GM18517 (cell line): ENCODE measurements at regions not wholly inside any gene's neighbourhood (a gene's known extent, or its start where the extent isn't known, plus 50 kb on each side); places are given as distances from the start of the nearest gene placed in this dataset.
"Not testable (repeated sequence)": the region's sequence is repeated elsewhere in the genome, so short reads cannot be mapped to it uniquely, and the experiment has no call there.

ENCODE experiments used
- ATAC-seq: cut with Tn5 transposase; IDR thresholded peaks from one replicate; pipeline ENCODE4 v1.9.1; 2021; ENCODE audit warnings: mild to moderate bottlenecking, moderate library complexity; ENCODE audit not compliant: unreplicated experiment

GRCh38 chr4:127284236-127284635 lies 348.5 kb upstream of the INTU start:
- ATAC-seq = no peak

- ATAC-seq = no peak
Observed at GRCh38 chr4:127291316-127291715, 341.4 kb upstream of the INTU start.

- ATAC-seq = no peak
Observed at GRCh38 chr4:127293496-127293895, 339.3 kb upstream of the INTU start.

DNA sequence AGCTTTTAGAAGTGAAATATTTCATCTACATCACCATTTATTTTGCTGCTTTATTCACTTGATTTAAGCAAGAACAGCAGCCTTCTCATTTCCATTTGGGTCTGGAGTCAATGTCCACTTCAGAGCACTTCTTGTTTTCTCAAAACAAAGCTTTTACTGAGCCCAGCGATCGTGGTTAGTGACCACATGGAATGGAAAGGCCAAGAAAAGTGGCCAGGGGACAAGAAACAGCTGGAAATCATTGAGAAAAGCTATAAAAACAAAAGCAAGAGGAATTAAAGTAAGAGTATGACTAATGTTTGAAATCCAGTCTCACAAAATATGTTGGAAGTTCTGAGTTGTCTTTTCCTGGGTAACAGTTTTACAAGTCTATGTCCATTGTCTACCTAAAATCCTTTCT lies 328.4 kb upstream of the INTU start:
- ATAC-seq = no peak

GRCh38 chr4:127307996-127308395 lies 324.8 kb upstream of the INTU start:
- no peak for ATAC-seq

- ATAC-seq = no peak
Observed at GRCh38 chr4:127309369-127310102, 323.2 kb upstream of the INTU start.

DNA sequence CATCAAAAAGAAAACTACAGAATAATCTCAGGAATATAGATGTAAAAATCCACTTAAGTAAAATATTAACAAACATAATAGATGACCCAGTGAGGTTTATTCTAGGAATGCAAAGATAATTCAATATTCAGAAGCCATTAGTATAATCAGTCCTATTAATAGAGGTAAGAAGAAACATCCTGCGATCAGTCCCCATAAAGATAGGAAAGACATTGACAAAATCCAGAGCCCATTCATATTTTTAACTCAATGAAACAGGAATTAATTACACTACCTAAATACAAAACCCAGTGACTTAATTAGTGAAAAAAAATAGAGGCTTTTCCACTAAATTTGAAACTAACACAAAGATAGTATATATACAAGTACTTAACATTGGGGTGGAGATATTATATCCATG lies 321.4 kb upstream of the INTU start:
- ATAC-seq = no peak

GRCh38 chr4:127311924-127312323 lies 320.8 kb upstream of the INTU start:
- no peak for ATAC-seq

- ATAC-seq = no peak
Observed at GRCh38 chr4:127313767-127314166, 319.0 kb upstream of the INTU start.

- ATAC-seq = no peak
Observed at GRCh38 chr4:127327491-127327890, 305.3 kb upstream of the INTU start.

- no peak for ATAC-seq
Observed at GRCh38 chr4:127335073-127335620, 297.6 kb upstream of the INTU start.

DNA sequence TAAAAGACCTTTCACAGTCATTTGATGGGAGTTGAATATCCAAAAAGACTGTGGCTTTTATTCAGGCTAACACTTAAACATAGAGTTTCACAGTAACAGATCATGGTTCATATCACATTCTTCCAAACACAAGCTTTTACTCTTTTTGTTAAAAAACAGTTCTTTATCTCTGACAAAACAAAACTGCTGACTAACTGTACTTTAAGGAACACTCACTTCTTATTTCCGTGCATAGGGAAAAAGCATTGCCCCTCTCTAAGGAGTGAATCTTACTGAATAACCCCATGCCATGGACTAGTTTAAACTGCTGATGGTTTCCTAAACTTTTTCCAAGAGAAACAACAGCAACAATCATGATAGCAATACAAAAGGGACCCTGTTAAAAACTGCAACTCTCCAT lies 297.0 kb upstream of the INTU start:
- ATAC-seq = no peak

DNA sequence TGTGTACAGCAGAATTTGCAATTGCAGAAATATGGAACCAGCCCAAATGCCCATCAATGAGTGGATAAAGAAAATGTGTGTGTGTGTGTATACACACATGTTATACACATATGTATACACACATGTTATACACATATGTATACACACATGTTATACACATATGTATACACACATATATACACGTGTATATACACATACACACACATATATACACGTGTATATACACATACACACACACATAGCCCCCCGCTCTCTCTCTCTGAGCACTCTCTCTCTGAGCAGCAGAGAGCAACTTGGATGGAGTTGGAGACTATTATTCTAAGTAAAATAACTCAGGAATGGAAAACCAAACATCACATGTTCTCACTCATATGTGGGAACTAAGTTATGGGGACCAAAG lies 289.6 kb upstream of the INTU start:
- ATAC-seq = not testable (repeated sequence)

DNA sequence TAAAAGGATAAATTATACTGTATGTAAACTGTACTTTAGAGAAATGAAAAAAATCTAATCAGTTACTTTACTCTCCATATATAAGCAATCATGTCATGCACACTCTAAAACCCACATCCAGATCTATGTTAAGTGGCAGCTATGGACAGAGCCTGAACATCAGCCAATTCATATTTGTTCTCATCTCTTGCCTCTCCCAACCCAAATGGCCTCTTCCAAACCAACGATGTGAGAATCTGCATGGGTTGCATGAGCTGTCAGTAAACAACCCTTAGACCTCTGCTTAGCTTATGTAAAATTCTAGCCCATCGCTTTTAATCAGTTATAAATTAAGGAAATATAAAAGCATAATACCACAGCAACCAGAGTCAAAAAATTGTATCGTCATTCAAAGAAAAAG lies 288.7 kb upstream of the INTU start:
- no peak for ATAC-seq

DNA sequence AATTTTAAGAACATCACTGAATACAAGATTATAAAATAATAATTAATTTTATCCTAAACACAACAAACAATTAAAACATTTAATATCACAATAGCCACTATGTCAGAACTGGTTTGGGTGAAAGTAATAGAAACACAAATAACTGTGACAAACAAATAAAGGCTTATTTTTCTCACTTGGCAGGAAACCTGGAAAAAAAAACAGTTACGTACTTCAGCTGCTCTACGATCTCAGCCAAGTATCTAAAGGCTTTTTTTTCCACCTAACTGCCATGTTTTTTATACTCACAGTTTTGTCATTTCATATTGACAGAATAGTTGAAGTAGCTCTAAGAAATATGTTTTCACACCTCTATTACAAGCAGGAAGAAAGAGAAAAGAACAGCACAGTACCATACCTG lies 284.8 kb upstream of the INTU start:
- ATAC-seq = no peak

- ATAC-seq = no peak
Observed at GRCh38 chr4:127352220-127353113, 280.3 kb upstream of the INTU start.

GRCh38 chr4:127355743-127356142 lies 277.0 kb upstream of the INTU start:
- ATAC-seq = no peak

- ATAC-seq = no peak
Observed at GRCh38 chr4:127357765-127358164, 275.0 kb upstream of the INTU start.

DNA sequence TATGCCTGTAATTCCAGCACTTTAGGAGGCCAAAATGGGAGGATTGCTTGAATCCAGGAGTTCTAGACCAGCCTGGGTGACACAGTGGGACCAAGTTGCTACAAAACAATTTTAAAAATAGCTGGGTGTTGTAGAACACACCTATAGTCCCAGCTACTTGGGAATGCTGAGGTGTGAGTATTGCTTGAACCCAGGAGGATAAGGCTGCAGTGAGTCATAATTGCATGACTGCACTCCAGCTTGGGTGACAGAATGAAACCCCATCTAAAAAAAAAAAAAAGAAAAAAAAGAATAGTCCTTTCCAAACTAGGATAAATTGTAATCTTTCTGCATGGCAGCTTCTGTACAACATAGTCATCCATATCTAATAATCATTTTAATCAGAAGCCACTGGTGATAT lies 270.1 kb upstream of the INTU start:
- ATAC-seq = no peak

GRCh38 chr4:127364397-127364796 lies 268.4 kb upstream of the INTU start:
- no peak for ATAC-seq

GRCh38 chr4:127364911-127365310 lies 267.8 kb upstream of the INTU start:
- ATAC-seq = no peak

DNA sequence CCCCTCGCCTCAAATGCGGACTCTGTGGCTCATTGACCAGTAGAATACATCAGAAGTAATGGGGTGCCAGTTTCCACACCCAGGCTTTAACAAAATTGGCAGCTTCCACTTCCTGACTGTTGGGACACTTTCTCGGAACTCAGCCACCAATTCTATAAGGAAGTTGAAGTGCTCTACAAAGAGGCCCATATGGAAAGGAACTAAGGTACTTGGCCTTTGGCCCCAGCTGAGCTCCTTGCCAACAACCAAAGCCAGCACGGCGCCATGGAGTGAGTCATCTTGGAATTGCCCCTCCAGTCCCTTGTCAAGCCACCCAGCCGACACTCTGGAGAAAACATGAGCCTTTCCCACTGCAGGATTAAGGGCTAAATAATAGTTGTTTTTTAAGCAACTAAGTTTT lies 262.2 kb upstream of the INTU start:
- ATAC-seq = no peak
